Heart left ventricle (tissue), 13 donors: ENCODE measurements at regions not wholly inside any gene's neighbourhood (a gene's known extent, or its start where the extent isn't known, plus 50 kb on each side); places are given as distances from the start of the nearest gene placed in this dataset.

Experiments
- POLR2A ChIP-seq, 2 donors: fragments of 450-650 bp; IDR thresholded peaks; one replicate each; pipeline ENCODE4 v1.6.1; 2017; ENCODE audit warnings: antibody characterized with exemption in 2 of 2, mild to moderate bottlenecking in 2 of 2, moderate library complexity in 2 of 2
- TF ChIP-seq, protein P1 (sequence below), 12 donors: fragments of 200-600 bp; sonication (generic) in 4 of 12; IDR thresholded peaks; one replicate each; pipeline versions ENCODE4 v1.5.0 to v1.8.0; 2018 to 2022; ENCODE audit warnings: antibody characterized with exemption in 12 of 12, mild to moderate bottlenecking in 5 of 12
- donor health status: ischemic (EF 13 %, LVEDD 7.1; RV severe dilation, severe dysfunction).
- donor health status: DM: no; HTN: yes; CAD: no.
- donor health status: DM: no; HTN: no; CAD: no.
- donor health status: ischemic (EF 25% LVEDD 6.9; RV normal size, moderate dysfunction).
- donor health status: ischemic (EF 25% LVEDD 5.7; RV mildly dilated, moderate dysfunction).
- donor health status: ischemic (EF 35%, LVEDD 5.7; RV mildly dilated, moderate dysfunction).
- donor health status: nonischemic (EF 11% LVEDD 7.7; RV severe dilation, severe dysfunction).
- donor health status: DM: yes; HTN: yes; CAD: no.
- donor health status: PGD.
- donor health status: ischemic (EF 29% LVEDD 5.4; RV normal size, mild dysfunction).
- donor health status: nonischemic (EF 23%, LVEDD 6.1; RV moderate dilation, normal function).

DNA sequence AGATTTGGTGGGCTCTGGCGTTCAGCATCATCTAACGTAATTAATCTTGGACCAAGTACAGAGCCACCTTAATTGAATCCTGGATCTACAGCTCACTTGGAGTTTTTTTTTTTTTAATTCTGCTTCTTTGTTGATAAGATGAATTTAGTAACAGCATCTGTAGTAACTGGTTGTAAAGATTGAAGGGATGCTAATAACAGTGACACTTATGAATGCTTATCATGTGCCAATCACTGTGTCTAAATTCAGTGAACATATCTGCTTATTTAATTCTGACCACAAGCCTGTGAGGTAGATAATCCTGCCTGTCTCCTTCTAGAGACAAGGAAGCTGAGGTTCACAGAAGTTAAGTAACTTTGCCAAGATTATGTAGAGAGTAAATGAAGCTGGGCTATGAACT is 408.0 kb downstream of the RWDD3 start:
- no peak for TF ChIP-seq POLR2A (IDR thresholded peaks at IDR 0.05)
- TF ChIP-seq, protein P1, sequence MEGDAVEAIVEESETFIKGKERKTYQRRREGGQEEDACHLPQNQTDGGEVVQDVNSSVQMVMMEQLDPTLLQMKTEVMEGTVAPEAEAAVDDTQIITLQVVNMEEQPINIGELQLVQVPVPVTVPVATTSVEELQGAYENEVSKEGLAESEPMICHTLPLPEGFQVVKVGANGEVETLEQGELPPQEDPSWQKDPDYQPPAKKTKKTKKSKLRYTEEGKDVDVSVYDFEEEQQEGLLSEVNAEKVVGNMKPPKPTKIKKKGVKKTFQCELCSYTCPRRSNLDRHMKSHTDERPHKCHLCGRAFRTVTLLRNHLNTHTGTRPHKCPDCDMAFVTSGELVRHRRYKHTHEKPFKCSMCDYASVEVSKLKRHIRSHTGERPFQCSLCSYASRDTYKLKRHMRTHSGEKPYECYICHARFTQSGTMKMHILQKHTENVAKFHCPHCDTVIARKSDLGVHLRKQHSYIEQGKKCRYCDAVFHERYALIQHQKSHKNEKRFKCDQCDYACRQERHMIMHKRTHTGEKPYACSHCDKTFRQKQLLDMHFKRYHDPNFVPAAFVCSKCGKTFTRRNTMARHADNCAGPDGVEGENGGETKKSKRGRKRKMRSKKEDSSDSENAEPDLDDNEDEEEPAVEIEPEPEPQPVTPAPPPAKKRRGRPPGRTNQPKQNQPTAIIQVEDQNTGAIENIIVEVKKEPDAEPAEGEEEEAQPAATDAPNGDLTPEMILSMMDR (IDR thresholded peaks at IDR 0.05), result no peak
